PFSK-1 (cell line): ENCODE measurements at regions not wholly inside any gene's neighbourhood (a gene's known extent, or its start where the extent isn't known, plus 50 kb on each side); places are given as distances from the start of the nearest gene placed in this dataset.

Experiments used
- FOXP2 ChIP-seq: optimal IDR thresholded peaks from 2 replicates; pipeline ENCODE3; 2011; ENCODE audit warnings: borderline replicate concordance, control low read depth, inconsistent platforms; ENCODE audit not compliant: insufficient read depth; ENCODE audit errors: extremely low read length, extremely low read depth
- POLR2AphosphoS5 ChIP-seq: IDR thresholded peaks from 2 replicates; pipeline ENCODE4 v1.6.1; 2012; ENCODE audit warnings: low read depth, mild to moderate bottlenecking, control low read depth, low read length, moderate library complexity
- SIN3A ChIP-seq: IDR thresholded peaks from 2 replicates; pipeline ENCODE4 v1.6.1; 2012; ENCODE audit warnings: mild to moderate bottlenecking, low read length, moderate library complexity, borderline replicate concordance; ENCODE audit not compliant: insufficient read depth
- TAF1 ChIP-seq: IDR thresholded peaks from 2 replicates; pipeline ENCODE4 v1.6.1; 2012; ENCODE audit warnings: low read length, control low read depth, borderline replicate concordance; ENCODE audit not compliant: insufficient read depth
- TF ChIP-seq, protein P1 (sequence below), 2 experiments: IDR thresholded peaks; 2 replicates each; pipeline versions ENCODE4 v1.6.1 to v1.8.0; 2011 to 2012; ENCODE audit warnings: low read depth in 2 of 2, low read length in 2 of 2, control low read depth in 1 of 2, inconsistent platforms in 1 of 2, mild to moderate bottlenecking in 1 of 2, moderate library complexity in 1 of 2; ENCODE audit not compliant: insufficient read depth in 1 of 2

DNA sequence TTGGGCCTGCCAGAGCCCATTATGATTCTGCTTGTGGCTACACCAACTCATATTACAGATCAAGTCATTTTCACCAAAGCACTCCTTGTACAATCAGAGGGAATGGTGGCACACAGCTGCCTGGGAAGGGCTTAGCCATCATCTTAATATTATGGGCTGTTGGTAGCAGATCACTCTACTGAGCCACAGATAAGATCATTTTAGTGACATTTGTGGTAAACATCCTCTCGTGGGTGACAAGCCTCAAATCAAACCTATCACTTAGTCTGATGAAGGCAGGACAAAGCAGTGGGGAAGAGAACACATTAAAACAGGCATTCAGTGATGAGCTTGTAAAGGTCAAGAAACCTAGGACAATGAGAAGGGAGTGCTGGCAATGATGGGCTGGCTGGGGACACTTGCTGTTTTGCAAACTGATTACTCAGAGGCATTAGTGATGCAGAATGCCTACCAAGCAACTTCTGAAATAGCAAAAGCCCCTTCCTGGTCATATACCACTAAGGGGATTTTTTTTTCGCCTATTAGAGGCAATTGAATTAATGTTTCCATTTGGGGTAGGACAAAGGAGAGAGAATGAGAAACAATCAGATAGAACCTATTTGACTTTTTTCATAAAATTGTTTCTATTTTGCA lies 137.5 kb upstream of the WDR11 start:
- TF ChIP-seq FOXP2: no peak
- TF ChIP-seq SIN3A: no peak
- TF ChIP-seq, protein P1, sequence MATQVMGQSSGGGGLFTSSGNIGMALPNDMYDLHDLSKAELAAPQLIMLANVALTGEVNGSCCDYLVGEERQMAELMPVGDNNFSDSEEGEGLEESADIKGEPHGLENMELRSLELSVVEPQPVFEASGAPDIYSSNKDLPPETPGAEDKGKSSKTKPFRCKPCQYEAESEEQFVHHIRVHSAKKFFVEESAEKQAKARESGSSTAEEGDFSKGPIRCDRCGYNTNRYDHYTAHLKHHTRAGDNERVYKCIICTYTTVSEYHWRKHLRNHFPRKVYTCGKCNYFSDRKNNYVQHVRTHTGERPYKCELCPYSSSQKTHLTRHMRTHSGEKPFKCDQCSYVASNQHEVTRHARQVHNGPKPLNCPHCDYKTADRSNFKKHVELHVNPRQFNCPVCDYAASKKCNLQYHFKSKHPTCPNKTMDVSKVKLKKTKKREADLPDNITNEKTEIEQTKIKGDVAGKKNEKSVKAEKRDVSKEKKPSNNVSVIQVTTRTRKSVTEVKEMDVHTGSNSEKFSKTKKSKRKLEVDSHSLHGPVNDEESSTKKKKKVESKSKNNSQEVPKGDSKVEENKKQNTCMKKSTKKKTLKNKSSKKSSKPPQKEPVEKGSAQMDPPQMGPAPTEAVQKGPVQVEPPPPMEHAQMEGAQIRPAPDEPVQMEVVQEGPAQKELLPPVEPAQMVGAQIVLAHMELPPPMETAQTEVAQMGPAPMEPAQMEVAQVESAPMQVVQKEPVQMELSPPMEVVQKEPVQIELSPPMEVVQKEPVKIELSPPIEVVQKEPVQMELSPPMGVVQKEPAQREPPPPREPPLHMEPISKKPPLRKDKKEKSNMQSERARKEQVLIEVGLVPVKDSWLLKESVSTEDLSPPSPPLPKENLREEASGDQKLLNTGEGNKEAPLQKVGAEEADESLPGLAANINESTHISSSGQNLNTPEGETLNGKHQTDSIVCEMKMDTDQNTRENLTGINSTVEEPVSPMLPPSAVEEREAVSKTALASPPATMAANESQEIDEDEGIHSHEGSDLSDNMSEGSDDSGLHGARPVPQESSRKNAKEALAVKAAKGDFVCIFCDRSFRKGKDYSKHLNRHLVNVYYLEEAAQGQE (IDR thresholded peaks at IDR 0.05; ENCODE audit: insufficient read depth in 1 of 2, low read depth in 2 of 2, low read length in 2 of 2): no peak
- TF ChIP-seq TAF1: no peak
- TF ChIP-seq POLR2AphosphoS5: no peak

DNA sequence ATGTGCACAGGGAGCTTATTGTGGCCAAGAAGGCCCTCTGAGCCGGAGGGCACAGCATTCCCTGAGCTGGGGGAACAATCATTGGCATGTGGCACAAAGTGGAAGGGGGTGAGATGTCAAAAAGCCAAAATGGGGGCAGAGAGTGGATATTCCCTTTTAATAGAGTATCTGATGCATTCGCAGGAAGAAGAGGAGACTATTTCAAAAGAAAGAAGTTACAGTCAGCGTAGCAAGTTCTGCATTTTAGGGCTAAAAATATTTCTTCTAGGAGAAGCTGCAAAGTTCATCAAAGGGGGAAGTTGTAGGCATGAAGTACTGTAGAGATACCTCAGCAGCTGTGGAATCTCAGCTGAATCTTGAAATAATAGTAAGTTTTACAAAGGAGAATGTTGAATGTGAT lies 136.0 kb upstream of the WDR11 start:
- TF ChIP-seq, protein P1 (IDR thresholded peaks at IDR 0.05; ENCODE audit: insufficient read depth in 1 of 2, low read depth in 2 of 2, low read length in 2 of 2): no peak
- TF ChIP-seq POLR2AphosphoS5 (no peak), SIN3A (no peak), FOXP2 (no peak), TAF1 (no peak)

DNA sequence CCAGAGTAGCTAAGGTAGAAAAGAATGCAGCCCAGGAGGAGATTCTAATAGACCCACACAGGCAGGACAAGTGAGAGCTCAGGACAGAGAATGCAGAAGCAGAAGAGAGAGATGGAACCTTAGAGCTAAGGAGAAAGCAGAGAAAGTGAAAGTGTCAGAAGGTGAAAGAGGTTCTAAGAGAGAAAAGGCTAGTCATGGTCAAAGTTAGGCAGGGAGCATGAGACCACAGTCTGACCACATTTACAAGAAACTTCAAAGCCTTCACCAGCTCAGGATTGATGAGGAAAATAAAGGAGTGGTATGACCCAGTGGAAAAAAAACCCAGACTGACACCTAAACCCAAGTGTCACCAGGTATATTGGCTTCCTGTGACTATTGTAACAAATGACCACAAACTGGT lies 131.8 kb upstream of the WDR11 start:
- TF ChIP-seq TAF1 (no peak), POLR2AphosphoS5 (no peak), FOXP2 (no peak), SIN3A (no peak)
- TF ChIP-seq, protein P1 (IDR thresholded peaks at IDR 0.05; ENCODE audit: insufficient read depth in 1 of 2, low read depth in 2 of 2, low read length in 2 of 2): no peak

DNA sequence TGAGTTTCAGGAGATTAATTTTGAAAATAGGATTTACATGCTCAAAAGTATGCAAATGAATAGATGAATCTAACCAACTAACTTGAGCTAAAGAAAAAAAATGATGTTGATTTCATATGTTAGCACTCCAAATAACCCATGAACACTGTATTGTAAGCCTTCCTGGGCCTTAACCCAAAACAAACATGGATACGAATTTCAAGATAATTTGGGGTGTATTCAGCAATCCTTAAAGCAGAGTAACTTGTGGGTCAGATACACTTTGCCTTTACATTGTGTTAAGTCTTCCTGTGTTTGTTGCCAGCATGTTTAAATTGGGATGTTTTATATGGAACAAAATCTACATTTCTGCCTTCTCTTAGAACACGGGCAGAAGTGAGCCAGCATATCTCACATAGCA lies 124.2 kb upstream of the WDR11 start:
- no peak for TF ChIP-seq TAF1
- no peak for TF ChIP-seq SIN3A
- TF ChIP-seq, protein P1 (IDR thresholded peaks at IDR 0.05; ENCODE audit: insufficient read depth in 1 of 2, low read depth in 2 of 2, low read length in 2 of 2): no peak
- TF ChIP-seq FOXP2: no peak
- no peak for TF ChIP-seq POLR2AphosphoS5

DNA sequence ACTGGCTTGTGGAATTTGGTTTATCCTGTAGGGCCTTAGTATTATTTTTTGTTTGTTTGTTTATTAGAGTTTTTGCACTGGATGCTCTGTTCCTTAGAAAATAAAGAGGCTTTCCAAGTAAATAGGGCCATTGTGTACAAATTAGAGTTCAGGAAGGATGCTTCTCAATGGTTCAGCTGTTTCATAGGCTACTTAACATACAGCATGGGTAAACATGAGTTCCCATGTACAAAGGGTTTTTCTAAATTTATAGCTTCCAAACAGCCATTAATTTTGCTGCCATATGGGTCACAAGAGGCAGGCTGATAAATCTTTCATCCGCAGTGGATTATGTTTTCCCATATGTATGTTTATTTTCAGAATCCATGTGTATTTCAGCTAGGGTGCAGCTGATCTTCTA lies 121.6 kb upstream of the WDR11 start:
- TF ChIP-seq TAF1: no peak
- no peak for TF ChIP-seq POLR2AphosphoS5
- TF ChIP-seq, protein P1 (IDR thresholded peaks at IDR 0.05; ENCODE audit: insufficient read depth in 1 of 2, low read depth in 2 of 2, low read length in 2 of 2): no peak
- TF ChIP-seq SIN3A: no peak
- TF ChIP-seq FOXP2: no peak
